Stimulated activated CD4-positive, alpha-beta T cell treated with anti-CD3 and anti-CD28 coated beads, Interleukin-2, amount 100 ng/mL, for 48 hours (primary cell): ENCODE measurements at regions not wholly inside any gene's neighbourhood (a gene's known extent, or its start where the extent isn't known, plus 50 kb on each side); places are given as distances from the start of the nearest gene placed in this dataset.
"Not testable (repeated sequence)": the region's sequence is repeated elsewhere in the genome, so short reads cannot be mapped to it uniquely, and the experiment has no call there.

Experiments
- DNase-seq, 2 donors: peaks; one replicate each; pipeline ENCODE4 v3.0.0-alpha.2; 2020

DNA sequence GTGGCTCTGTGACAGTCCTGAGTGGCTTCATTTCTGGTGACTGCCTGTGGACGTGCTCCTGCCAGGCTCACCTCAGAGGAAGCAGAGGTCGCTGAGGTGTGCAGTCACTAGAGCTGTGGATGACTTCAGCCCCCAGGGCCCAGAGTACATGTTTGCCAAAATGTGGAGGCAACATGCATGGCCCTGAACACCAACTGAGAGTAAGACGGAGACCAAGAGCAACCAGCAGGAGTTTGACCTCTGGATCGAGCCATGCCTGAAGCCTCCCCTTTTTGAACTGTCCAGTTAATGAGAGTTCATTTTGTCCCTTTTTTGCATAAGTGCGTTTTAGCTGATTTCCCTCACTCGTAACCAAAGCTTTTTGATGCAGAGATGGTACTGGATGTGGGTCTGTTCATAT, 184.9 kb downstream of the RTP5 start:
- DNase-seq = no peak

- no peak for DNase-seq
Observed at GRCh38 chr2:242054881-242055801, 185.6 kb downstream of the RTP5 start.

DNA sequence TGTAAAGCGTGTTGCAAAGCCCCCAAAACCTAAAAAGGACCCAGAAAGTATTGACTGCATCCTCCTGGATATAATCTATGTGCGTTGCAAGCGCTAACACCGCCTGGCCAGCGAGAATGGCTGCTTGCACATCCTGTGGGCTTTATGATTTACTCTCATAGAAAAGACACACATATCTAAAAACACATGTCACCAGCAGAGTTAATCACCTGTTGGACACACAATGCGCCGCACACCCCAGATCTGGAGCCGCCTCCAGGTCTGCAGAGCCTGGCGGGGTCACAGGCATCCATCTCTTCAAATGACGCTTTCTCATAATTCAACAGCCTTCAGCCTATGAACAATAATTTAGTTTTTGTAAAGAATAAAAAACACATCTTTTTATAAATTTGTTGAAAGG, 186.5 kb downstream of the RTP5 start:
- no peak for DNase-seq

- DNase-seq = no peak
Observed at GRCh38 chr2:242056785-242057184, 187.3 kb downstream of the RTP5 start.

- no peak for DNase-seq
Observed at GRCh38 chr2:242057379-242058040, 188.0 kb downstream of the RTP5 start.

GRCh38 chr2:242058116-242058680, 188.7 kb downstream of the RTP5 start:
- no peak for DNase-seq

DNA sequence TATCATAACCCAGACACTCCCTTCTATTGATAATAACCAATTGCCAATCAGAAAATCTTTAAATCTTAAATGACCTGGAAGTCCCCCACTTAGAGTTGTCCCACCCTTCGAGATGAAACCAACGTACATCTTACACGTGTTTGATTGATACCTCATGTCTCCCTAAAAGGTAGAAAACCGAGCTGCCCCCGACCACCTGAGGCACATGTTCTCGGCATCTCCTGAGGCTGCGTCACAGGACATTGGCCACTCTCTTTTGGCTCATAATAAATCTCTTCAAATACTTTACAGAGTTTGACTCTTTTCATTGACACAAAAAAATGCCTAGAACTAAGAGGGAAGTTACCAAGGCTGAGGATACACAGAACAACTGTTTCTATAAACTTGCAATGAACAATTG, 190.0 kb downstream of the RTP5 start:
- DNase-seq = no peak

DNA sequence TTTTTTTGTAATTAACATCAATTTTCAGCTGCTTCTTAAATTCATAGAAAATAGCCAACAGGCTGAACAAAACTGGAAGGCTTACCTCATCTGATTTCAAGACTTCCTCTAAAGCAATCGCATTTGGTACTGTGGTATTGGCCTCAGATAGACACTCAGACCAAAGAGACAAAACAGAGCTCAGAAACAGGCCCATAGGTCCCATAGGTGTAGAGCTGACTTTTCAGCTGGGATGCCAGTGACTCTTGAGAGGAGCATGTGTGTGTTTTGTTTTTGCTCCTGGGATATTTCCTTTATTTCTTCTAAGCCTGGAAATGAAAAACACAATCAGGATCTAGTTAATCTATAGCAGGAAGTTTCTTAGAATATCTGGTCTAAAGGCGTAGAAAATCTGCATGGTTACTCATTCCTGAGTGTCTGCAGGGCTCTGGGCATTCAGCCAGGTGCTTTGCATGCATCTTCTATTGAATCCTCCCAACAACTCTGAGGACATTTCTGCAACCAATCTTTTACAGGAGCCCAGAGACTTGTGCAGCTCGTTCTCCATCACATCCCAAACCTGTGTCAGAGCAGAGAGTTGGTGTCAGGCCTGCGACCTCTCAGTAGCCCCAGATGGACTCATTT, 190.8 kb downstream of the RTP5 start:
- no peak for DNase-seq

- DNase-seq = not testable (repeated sequence)
Observed at GRCh38 chr2:242061930-242062329, 192.4 kb downstream of the RTP5 start.

DNA sequence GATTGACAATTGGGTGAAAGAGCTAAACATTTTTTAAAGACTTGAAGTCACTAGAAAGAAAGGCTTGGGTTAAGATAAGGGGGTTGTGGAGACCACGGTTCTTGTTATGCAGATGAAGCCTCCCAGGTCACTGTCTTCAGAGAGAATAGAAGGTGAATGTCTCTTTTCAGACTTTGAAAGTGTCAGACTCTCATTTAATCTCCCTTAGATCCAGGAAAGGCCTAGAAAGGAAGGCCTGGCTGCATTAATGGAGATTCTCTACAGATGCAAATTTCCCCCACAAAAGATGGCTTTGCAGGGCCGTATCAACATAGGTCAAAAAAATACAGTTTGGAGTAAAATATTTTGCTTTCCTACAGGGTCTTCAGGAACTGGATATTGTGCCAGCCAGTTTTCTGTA, 193.9 kb downstream of the RTP5 start:
- no peak for DNase-seq

DNA sequence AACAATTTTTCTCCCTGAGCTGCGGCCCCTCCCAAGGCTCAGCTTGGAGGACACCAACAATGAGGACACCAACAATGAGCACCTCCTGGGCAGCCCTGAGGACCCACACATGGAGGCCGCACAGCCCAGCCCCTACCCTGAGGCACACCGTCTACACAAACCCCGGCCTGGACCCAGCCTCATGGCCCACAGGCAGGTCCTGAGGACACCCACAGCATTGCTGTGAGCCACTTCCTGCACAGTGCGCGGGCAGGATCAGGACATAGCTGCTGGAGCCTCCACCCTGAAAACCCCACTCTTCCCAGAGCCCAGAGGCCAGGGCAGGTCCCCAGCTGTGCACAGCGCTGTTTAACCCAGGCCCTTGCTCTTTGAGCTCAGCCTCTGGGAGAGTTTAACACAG, 194.3 kb downstream of the RTP5 start:
- DNase-seq = no peak

GRCh38 chr2:242064364-242065250, 195.1 kb downstream of the RTP5 start:
- no peak for DNase-seq

DNA sequence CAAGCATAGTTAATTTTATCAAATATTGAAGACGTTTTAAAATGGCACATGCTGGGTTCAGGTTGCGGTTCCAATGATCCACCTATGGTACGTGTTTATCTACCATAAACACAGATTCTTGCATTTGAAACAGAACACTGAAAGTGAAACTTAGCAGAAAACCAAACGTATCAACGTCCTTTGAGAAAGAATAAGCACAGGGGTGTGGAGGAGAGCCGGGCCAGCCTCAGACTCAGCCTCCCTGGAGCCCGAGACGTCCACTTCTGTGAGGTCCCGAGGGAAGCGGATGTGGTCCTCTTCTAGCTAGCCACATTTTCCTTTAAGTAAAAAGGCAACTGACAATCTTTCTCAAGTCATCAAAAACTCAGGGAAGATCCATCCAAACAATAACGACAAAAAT, 195.9 kb downstream of the RTP5 start:
- DNase-seq = no peak

GRCh38 chr2:242069018-242069417, 199.5 kb downstream of the RTP5 start:
- no peak for DNase-seq

GRCh38 chr2:242069938-242070395, 200.4 kb downstream of the RTP5 start:
- DNase-seq = not testable (repeated sequence)

- DNase-seq = not testable (repeated sequence)
Observed at GRCh38 chr2:242070726-242071125, 201.2 kb downstream of the RTP5 start.

GRCh38 chr2:242071377-242071776, 201.8 kb downstream of the RTP5 start:
- DNase-seq = not testable (repeated sequence)

DNA sequence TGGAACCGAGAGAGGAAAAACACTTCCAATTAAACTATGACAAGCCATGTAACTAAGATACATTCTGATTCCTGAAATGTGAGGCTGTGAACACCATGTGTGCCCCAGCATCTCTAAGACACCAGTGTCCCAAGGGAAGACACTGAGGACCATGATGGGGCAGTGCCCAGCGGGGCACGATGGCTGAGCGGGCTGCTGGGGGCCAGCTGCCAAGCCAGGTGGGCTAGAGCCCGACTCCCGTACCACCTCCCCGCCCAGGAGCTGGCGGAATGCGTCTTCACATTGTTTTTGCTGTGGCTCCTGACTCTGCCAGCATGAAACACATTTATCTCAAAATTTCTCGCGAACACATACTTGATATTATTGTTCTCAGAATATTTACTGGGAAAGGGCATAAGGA, 202.4 kb downstream of the RTP5 start:
- not testable (repeated sequence) for DNase-seq

GRCh38 chr2:242075168-242075567, 205.6 kb downstream of the RTP5 start:
- DNase-seq = no peak

DNA sequence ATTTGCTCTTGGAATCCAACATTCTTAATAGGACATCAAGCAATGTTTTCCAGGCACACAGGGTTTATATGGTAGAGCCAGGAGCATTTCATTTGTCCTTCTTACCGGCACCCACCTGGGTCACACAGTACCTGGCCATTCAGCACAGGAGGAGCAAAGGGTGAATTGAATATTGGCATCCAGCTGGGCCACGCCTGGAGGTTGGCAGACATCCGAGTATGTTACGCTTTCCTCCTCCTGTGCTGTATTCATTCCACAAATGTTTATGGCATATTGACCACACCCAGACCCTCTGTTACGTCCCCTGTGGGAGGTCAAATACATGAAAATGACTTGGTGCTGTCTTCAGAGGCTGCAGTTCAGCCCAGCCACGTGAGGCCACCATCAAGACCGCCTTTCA, 206.2 kb downstream of the RTP5 start:
- DNase-seq = no peak

DNA sequence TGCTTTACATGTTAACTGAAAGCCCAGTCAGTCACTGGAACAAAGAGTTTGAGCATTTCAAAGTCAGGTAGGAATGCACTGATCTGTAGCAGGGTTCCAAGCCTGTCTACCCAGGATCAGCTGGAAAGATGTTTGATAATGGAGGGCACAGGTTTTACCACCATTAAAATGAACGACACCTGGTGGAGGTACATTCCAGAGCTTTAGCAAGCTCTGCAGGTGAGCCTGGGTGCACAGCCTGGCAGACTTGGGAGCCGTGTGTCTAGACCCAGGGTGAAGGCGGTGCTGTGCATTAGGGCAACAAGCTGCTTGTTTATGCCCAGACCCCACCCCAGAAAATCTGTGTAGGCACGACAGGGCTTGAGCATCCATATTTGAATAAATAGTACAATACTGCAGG, 206.7 kb downstream of the RTP5 start:
- DNase-seq = not testable (repeated sequence)

DNA sequence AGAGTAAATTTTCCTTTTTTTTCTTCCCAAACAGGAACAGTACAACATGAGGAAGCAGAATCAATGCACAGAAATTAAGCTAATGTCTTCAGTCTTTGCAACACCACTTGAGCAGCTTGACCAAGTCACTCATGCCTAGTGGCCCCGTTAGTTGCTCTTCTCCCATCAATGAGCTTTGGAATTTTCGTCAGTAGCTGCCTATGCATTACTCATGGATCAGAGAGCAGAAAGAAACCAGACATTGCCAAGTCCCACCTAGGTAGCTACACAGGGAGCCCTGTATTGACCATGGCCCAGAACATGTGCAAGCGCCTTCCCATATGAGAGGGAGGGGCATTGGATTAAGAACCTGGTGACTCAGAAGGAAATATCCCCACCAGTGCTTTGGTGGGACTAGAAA, 208.9 kb downstream of the RTP5 start:
- DNase-seq = not testable (repeated sequence)
